Sigmoid colon (tissue), 6 donors: ENCODE measurements at regions not wholly inside any gene's neighbourhood (a gene's known extent, or its start where the extent isn't known, plus 50 kb on each side); places are given as distances from the start of the nearest gene placed in this dataset.

Experiments used
- DNase-seq: peaks from one replicate; pipeline ENCODE4 v3.0.0-alpha.2; 2019
- H3K27ac ChIP-seq, 4 donors: fragments of 200-600 bp; sonication (generic); one replicate each; pipeline ENCODE4 v1.5.1; 2016 to 2019; ENCODE audit warnings: mild to moderate bottlenecking in 1 of 4
- H3K27me3 ChIP-seq, 3 donors: fragments of 200-600 bp; sonication (generic); one replicate each; pipeline ENCODE4 v1.5.1; 2019; ENCODE audit warnings: mild to moderate bottlenecking in 1 of 3
- H3K36me3 ChIP-seq, 4 donors: fragments of 200-600 bp; sonication (generic); one replicate each; pipeline ENCODE4 v1.5.1; 2016 to 2019
- H3K4me1 ChIP-seq, 4 donors: fragments of 200-600 bp; sonication (generic); one replicate each; pipeline ENCODE4 v1.5.1; 2017 to 2019
- H3K4me3 ChIP-seq, 4 donors: fragments of 200-600 bp; sonication (generic); one replicate each; pipeline ENCODE4 v1.5.1; 2017 to 2019; ENCODE audit warnings: mild to moderate bottlenecking in 2 of 4, moderate library complexity in 1 of 4
- H3K9me3 ChIP-seq, 4 donors: fragments of 200-600 bp in 3 of 4; sonication (generic) in 3 of 4; one replicate each; pipeline versions ENCODE4 v1.5.1 to v1.6.1; 2013 to 2019
- EP300 ChIP-seq, 4 donors: sonication (generic); formaldehyde crosslinking; IDR thresholded peaks; one replicate each; pipeline ENCODE4 v1.6.1; 2017; ENCODE audit warnings: antibody characterized with exemption in 4 of 4
- POLR2A ChIP-seq, 2 donors: fragments of 450-650 bp; IDR thresholded peaks; one replicate each; pipeline ENCODE4 v1.6.1; 2016; ENCODE audit warnings: antibody characterized with exemption in 2 of 2, mild to moderate bottlenecking in 2 of 2, moderate library complexity in 2 of 2
- POLR2AphosphoS5 ChIP-seq, 4 donors: sonication (generic); formaldehyde crosslinking; IDR thresholded peaks; one replicate each; pipeline ENCODE4 v1.6.1; 2017; ENCODE audit warnings: antibody characterized with exemption in 4 of 4
- WGBS, 2 donors: extraction: QIAGEN DNeasy Blood & Tissue Kit; methylation state at CpG; one replicate each; pipeline ENCODE4 v1.1.7; 2013; 5-methylcytosine and 5-hydroxymethylcytosine counted together
- intact Hi-C: fragments of 100-400 bp; cut with DNase I; formaldehyde crosslinking; loops from one replicate; pipeline ENCODE4 v1.15.1; 2023
- TF ChIP-seq, protein P1 (sequence below), 4 experiments: fragments of 450-650 bp in 3 of 4; fragments of 200-600 bp in 1 of 4; IDR thresholded peaks; one replicate each; pipeline ENCODE4 v1.5.1; 2016 to 2019; ENCODE audit warnings: antibody characterized with exemption in 4 of 4, mild to moderate bottlenecking in 3 of 4, moderate library complexity in 2 of 4
- donor health status: healthy with polysubstance abuse.
- donor health status: healthy.

GRCh38 chr17:34861864-34862263 is 99.4 kb downstream of the CCT6B start:
- intact Hi-C loops = no loop called here
- TF ChIP-seq POLR2A (IDR thresholded peaks at IDR 0.05) (no peak), POLR2AphosphoS5 (IDR thresholded peaks at IDR 0.05) (no peak)
- no peaks in the 10 kb centered on the region for H3K27me3 ChIP-seq
- H3K4me1 ChIP-seq = no peaks in the 10 kb centered on the region
- H3K36me3 ChIP-seq = no peaks in the 10 kb centered on the region
- H3K27ac ChIP-seq = no peak overlapping the region
- DNase-seq = no peak
- 91% methylated on average over 4 of the region's 4 CpGs for WGBS, 2 donors
- no peak overlapping the region for H3K4me3 ChIP-seq
- H3K9me3 ChIP-seq = no peaks in the 10 kb centered on the region

DNA sequence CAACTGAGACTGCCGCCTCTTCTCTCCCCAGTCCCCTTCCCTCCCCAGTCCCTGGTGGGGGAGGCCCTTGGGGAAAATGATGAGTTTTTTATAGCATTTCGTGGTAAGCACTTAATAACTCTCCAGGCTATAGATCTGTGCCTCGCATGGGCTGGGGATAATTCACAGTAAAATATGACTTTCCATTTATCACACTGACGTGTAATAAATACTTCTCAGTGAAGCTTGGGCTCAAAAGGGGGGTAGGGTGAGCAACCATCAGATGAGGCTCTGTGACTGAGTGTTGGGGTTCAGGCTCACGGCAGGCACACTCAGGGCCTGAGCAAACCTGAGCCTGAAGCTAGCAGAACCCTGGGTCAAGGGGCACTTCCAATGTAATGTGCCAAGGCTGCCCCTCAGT is 101.6 kb downstream of the CCT6B start:
- intact Hi-C loops = no loop called here
- H3K36me3 ChIP-seq = no peaks in the 10 kb centered on the region
- TF ChIP-seq POLR2AphosphoS5 (IDR thresholded peaks at IDR 0.05) = no peak
- TF ChIP-seq EP300 (IDR thresholded peaks at IDR 0.05) = no peak
- TF ChIP-seq, protein P1, sequence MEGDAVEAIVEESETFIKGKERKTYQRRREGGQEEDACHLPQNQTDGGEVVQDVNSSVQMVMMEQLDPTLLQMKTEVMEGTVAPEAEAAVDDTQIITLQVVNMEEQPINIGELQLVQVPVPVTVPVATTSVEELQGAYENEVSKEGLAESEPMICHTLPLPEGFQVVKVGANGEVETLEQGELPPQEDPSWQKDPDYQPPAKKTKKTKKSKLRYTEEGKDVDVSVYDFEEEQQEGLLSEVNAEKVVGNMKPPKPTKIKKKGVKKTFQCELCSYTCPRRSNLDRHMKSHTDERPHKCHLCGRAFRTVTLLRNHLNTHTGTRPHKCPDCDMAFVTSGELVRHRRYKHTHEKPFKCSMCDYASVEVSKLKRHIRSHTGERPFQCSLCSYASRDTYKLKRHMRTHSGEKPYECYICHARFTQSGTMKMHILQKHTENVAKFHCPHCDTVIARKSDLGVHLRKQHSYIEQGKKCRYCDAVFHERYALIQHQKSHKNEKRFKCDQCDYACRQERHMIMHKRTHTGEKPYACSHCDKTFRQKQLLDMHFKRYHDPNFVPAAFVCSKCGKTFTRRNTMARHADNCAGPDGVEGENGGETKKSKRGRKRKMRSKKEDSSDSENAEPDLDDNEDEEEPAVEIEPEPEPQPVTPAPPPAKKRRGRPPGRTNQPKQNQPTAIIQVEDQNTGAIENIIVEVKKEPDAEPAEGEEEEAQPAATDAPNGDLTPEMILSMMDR (IDR thresholded peaks at IDR 0.05) = no peak
- no peak for TF ChIP-seq POLR2A (IDR thresholded peaks at IDR 0.05)
- H3K4me1 ChIP-seq = no peaks in the 10 kb centered on the region
- no peaks in the 10 kb centered on the region for H3K9me3 ChIP-seq
- no peaks in the 10 kb centered on the region for H3K27me3 ChIP-seq
- H3K4me3 ChIP-seq = no peak overlapping the region
- 47 to 56% methylated on average over 5 of the region's 5 CpGs for WGBS, 2 donors
- no peak overlapping the region for H3K27ac ChIP-seq
- DNase-seq = no peak

DNA sequence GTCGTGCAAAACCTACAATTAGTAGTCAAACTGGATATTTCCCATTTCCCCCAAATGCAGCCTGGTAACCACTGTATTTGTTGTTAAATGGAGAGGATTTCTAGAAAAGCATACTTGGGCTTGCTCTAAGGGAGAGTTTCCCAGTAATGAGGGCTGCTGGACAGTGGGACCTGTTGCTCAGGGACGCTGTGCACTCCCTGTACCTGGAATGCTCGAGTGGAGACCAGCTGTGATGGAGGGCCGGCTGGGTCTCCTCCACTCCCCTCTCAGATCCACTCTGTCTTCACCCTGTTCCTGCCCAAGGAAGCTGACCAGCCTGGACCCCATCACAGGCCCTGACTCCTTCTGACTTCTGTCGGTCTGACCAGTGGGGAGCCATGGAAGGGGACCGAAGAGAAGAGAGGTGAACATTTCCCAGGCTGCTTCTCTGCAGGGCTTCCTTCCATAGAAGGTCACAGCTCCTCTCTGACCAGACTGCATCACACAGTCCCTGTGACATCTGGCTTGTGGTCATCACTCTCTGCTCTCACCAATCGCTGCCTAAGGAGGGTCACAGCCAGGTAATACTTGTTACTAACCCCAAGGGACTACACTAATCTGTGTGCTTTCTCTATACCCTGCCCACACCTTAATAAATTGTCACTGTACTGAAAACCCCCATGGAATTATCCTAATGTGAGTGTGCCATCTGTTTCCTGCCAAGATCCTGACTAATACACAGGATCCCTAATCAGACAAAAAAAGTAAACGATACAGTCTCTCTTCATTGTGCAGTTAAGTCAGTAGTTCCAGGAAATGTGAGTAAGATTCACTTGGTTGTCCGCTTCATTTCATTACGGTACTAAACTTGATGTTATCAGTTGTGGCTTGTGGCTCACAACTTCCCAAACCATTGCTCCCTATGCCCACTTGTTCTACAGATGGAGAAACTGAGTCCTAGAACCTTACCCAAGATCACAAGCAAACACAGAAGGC is 102.4 kb downstream of the CCT6B start:
- TF ChIP-seq POLR2AphosphoS5 (IDR thresholded peaks at IDR 0.05) (no peak), POLR2A (IDR thresholded peaks at IDR 0.05) (no peak), EP300 (IDR thresholded peaks at IDR 0.05) (no peak)
- TF ChIP-seq, protein P1 (IDR thresholded peaks at IDR 0.05) = no peak

DNA sequence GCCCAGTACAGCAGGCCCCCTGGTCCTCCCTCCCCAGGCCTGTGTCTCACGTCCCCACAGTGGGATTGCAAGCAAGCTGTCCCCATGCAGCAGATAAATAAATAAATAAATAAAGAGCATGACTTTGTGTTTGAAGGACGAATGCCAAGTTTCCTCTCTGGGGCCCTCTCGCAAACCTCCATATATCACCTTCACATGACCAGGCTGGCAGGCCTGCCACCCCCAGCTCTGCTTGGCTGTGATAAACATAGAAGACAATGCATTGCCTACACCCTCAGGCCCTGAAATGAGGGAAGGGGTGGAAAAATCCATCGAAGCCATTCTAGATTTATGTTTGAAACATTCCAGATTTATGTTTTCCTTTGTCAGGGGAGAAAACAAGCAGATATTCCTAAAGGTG is 107.3 kb downstream of the CCT6B start:
- no peak overlapping the region for H3K27ac ChIP-seq
- H3K4me3 ChIP-seq = no peak overlapping the region
- 54 to 55% methylated on average over 4 of the region's 4 CpGs for WGBS, 2 donors
- intact Hi-C loops = no loop called here
- H3K27me3 ChIP-seq = no peaks in the 10 kb centered on the region
- H3K4me1 ChIP-seq = no peaks in the 10 kb centered on the region
- no peaks in the 10 kb centered on the region for H3K36me3 ChIP-seq
- DNase-seq = no peak
- no peaks in the 10 kb centered on the region for H3K9me3 ChIP-seq
- TF ChIP-seq EP300 (IDR thresholded peaks at IDR 0.05) (no peak), POLR2A (IDR thresholded peaks at IDR 0.05) (no peak), POLR2AphosphoS5 (IDR thresholded peaks at IDR 0.05) (no peak)
- TF ChIP-seq, protein P1 (IDR thresholded peaks at IDR 0.05) = no peak

More for the DNA sequence above, 102.4 kb downstream of the CCT6B start:
- H3K9me3 ChIP-seq = no peaks in the 10 kb centered on the region
- intact Hi-C loops = no loop called here
- 56 to 60% methylated on average over 10 of the region's 10 CpGs for WGBS, 2 donors
- H3K4me1 ChIP-seq = no peaks in the 10 kb centered on the region
- no peak overlapping the region for H3K4me3 ChIP-seq
- DNase-seq = no peak
- H3K27ac ChIP-seq = no peak overlapping the region
- H3K27me3 ChIP-seq = no peaks in the 10 kb centered on the region
- no peaks in the 10 kb centered on the region for H3K36me3 ChIP-seq

DNA sequence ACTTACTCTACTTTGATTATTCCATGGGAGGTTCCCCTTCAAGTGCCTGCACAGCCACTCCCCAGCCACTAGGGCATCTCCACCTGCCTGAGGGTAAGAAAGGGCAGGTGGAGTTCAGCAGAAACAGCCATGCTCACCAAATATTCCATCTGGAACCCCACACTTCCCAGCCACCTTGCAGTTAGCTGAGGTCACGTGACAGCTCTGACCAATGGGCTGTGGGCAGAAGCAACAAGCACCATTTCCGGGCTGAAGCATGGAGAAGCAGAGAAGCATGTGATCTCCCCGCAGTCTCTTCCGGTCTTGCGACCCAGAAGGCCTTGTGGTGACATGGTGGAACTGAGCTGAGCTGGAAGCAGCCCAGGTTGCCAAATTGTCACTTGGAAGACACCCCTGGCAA is 108.6 kb downstream of the CCT6B start:
- H3K9me3 ChIP-seq = no peaks in the 10 kb centered on the region
- no peaks in the 10 kb centered on the region for H3K27me3 ChIP-seq
- no peak overlapping the region for H3K4me3 ChIP-seq
- H3K27ac ChIP-seq = no peak overlapping the region
- 84 to 88% methylated on average over 5 of the region's 5 CpGs for WGBS, 2 donors
- TF ChIP-seq EP300 (IDR thresholded peaks at IDR 0.05) (no peak), POLR2AphosphoS5 (IDR thresholded peaks at IDR 0.05) (no peak), POLR2A (IDR thresholded peaks at IDR 0.05) (no peak)
- TF ChIP-seq, protein P1 (IDR thresholded peaks at IDR 0.05) = no peak
- DNase-seq = no peak
- H3K4me1 ChIP-seq = no peaks in the 10 kb centered on the region
- intact Hi-C loops = no loop called here
- no peaks in the 10 kb centered on the region for H3K36me3 ChIP-seq
